GM12865 (cell line): ENCODE measurements at regions not wholly inside any gene's neighbourhood (a gene's known extent, or its start where the extent isn't known, plus 50 kb on each side); places are given as distances from the start of the nearest gene placed in this dataset.
"Not testable (repeated sequence)": the region's sequence is repeated elsewhere in the genome, so short reads cannot be mapped to it uniquely, and the experiment has no call there.

Experiments
- DNase-seq: peaks from one replicate; pipeline ENCODE4 v3.0.0; 2010; ENCODE audit warnings: low read depth
- H3K4me3 ChIP-seq: 2 replicates; pipeline ENCODE4 v1.5.1; 2011; ENCODE audit warnings: mild to moderate bottlenecking, low read depth, low read length, control low read depth
- TF ChIP-seq, protein P1 (sequence below): IDR thresholded peaks from 2 replicates; pipeline ENCODE4 v1.5.1; 2011; ENCODE audit warnings: low read length, control low read depth, low read depth, inconsistent platforms; ENCODE audit not compliant: insufficient read depth; ENCODE audit errors: missing control alignments

DNA sequence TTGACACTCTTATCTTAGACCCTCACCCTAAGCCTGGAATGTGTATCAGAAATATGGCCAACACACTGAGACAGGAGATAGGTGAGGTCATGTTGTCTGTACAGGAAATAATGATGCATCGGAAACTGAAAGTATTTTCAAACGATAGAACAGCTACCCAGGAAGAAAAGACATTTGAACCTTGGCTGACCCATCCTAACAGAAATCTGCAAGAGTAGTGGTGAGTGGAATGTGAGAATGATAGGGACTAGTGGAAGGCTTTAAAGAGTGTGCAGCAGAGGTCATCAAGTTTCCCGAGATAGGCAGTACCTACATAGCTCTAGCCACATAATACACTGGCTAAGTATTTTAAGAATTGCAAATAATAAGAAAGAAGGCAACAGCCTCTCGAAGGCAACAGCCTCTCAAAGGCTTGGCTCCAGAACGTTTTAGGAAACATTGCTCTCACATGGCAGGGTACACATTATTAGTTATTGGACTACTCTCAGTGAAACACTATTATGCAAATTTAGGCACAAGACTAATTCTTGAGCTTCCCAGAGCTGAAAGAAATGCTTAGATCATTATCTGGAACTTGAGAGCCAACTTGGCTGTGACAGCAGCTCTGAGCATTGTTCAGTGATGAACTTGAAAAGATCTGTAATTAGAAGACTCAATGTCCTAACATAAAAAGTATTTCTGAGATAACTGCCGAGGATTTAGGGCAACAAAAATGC, 133.1 kb upstream of the FBXL7 start:
- no peak overlapping the region for H3K4me3 ChIP-seq
- DNase-seq: no peak
- TF ChIP-seq, protein P1, sequence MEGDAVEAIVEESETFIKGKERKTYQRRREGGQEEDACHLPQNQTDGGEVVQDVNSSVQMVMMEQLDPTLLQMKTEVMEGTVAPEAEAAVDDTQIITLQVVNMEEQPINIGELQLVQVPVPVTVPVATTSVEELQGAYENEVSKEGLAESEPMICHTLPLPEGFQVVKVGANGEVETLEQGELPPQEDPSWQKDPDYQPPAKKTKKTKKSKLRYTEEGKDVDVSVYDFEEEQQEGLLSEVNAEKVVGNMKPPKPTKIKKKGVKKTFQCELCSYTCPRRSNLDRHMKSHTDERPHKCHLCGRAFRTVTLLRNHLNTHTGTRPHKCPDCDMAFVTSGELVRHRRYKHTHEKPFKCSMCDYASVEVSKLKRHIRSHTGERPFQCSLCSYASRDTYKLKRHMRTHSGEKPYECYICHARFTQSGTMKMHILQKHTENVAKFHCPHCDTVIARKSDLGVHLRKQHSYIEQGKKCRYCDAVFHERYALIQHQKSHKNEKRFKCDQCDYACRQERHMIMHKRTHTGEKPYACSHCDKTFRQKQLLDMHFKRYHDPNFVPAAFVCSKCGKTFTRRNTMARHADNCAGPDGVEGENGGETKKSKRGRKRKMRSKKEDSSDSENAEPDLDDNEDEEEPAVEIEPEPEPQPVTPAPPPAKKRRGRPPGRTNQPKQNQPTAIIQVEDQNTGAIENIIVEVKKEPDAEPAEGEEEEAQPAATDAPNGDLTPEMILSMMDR: no peak

DNA sequence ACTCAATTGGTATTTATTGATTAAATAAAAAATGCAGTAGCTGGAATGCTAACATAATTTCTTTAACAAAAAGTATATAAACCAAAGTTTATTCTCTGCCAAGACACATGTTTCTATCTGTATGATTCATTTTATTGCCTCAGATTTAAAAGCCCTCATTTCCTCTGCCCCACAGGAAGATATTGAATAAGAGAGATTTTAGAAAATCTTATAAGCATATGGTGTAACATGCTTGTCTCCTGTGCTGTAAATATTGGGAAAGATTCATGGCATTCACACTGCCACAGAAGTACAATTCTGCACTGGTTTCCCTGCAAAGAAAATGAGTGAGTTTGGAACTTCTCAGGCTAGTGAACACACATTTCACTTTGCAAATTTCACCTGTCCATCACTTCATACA, 134.9 kb upstream of the FBXL7 start:
- TF ChIP-seq, protein P1: no peak
- H3K4me3 ChIP-seq: no peak overlapping the region
- DNase-seq: no peak

- TF ChIP-seq, protein P1: no peak
- no peak overlapping the region for H3K4me3 ChIP-seq
- no peak for DNase-seq
Observed at GRCh38 chr5:15363601-15364000, 136.4 kb upstream of the FBXL7 start.

DNA sequence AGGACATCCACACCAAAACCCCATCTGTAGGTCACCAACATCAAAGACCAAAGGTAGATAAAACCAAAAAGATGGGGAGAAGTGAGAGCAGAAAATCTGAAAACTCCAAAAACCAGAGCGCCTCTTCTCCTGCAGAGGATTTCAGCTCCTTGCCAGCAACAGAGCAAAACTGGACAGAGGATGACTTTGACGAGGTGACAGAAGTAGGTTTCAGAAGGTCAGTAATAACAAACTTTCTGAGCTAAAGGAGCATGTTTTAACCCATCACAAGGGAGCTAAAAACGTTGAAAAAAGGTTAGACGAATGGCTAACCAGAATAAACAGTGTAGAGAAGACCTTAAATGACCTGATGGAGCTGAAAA, 142.9 kb upstream of the FBXL7 start:
- DNase-seq, H3K4me3 ChIP-seq: not testable (repeated sequence)

- H3K4me3 ChIP-seq, DNase-seq: not testable (repeated sequence)
Observed at GRCh38 chr5:15356308-15357091, 143.5 kb upstream of the FBXL7 start.

GRCh38 chr5:15354021-15354420, 146.0 kb upstream of the FBXL7 start:
- H3K4me3 ChIP-seq: no peak overlapping the region
- DNase-seq: no peak
- TF ChIP-seq, protein P1: no peak

GRCh38 chr5:15353086-15353645, 146.8 kb upstream of the FBXL7 start:
- DNase-seq: no peak
- no peak overlapping the region for H3K4me3 ChIP-seq
- TF ChIP-seq, protein P1: no peak

DNA sequence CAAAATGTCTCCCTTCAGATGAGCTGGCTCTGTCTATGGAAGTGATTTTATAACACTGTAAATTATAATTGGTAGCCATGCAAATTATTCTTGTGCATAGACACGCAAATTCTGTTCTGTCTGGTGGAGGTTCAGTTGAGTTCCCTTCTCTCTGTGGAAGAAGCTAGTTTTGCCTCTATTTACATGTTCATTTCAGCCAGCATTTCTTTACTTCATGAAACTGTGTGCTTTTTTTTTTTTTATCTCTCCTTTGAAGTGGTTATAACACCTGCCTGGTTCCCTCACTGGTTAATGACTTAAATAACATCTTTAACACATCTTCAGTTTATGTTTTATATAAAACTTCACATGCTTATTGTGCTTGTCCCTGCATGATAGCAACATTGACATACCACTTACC, 149.4 kb upstream of the FBXL7 start:
- no peak for DNase-seq
- TF ChIP-seq, protein P1: no peak
- no peak overlapping the region for H3K4me3 ChIP-seq
